Esophagus squamous epithelium (tissue), 5 donors: ENCODE measurements at regions not wholly inside any gene's neighbourhood (a gene's known extent, or its start where the extent isn't known, plus 50 kb on each side); places are given as distances from the start of the nearest gene placed in this dataset.
"Not testable (repeated sequence)": the region's sequence is repeated elsewhere in the genome, so short reads cannot be mapped to it uniquely, and the experiment has no call there.

Source experiments
- DNase-seq: peaks from one replicate; lab custom pipeline; 2025; lab: John Stamatoyannopoulos, UW
- H3K27ac ChIP-seq, 4 donors: fragments of 200-600 bp; sonication (generic); one replicate each; pipeline ENCODE4 v1.5.1; 2016 to 2019; ENCODE audit warnings: mild to moderate bottlenecking in 1 of 4
- H3K27me3 ChIP-seq, 4 donors: fragments of 200-600 bp; sonication (generic); 1 replicate in 3 of 4; 2 replicates in 1 of 4; pipeline versions ENCODE4 v1.5.1 to v1.6.0; 2017 to 2021; ENCODE audit warnings: antibody characterized with exemption in 1 of 4
- H3K36me3 ChIP-seq, 3 donors: fragments of 200-600 bp; sonication (generic); one replicate each; pipeline ENCODE4 v1.5.1; 2016 to 2019
- H3K4me1 ChIP-seq, 3 donors: fragments of 200-600 bp; sonication (generic); one replicate each; pipeline ENCODE4 v1.5.1; 2017 to 2019
- H3K4me3 ChIP-seq, 4 donors: fragments of 200-600 bp; sonication (generic); 1 replicate in 3 of 4; 2 replicates in 1 of 4; pipeline ENCODE4 v1.5.1; 2016 to 2019; ENCODE audit warnings: mild to moderate bottlenecking in 2 of 4, moderate library complexity in 1 of 4
- H3K9me3 ChIP-seq, 3 donors: fragments of 200-600 bp; sonication (generic); one replicate each; pipeline ENCODE4 v1.5.1; 2016 to 2019
- CTCF ChIP-seq, 6 experiments: fragments of 450-650 bp in 4 of 6; fragments of 200-600 bp in 2 of 6; sonication (generic) in 2 of 6; IDR thresholded peaks; one replicate each; pipeline ENCODE4 v1.5.1; 2016 to 2019; ENCODE audit warnings: antibody characterized with exemption in 6 of 6, mild to moderate bottlenecking in 4 of 6, moderate library complexity in 4 of 6
- POLR2A ChIP-seq, 4 donors: fragments of 450-650 bp; IDR thresholded peaks; one replicate each; pipeline ENCODE4 v1.6.1; 2017; ENCODE audit warnings: antibody characterized with exemption in 4 of 4, mild to moderate bottlenecking in 4 of 4, moderate library complexity in 3 of 4
- WGBS, 2 donors: methylation state at CpG; one replicate each; pipeline ENCODE4 v1.1.5; 2018; 5-methylcytosine and 5-hydroxymethylcytosine counted together
- intact Hi-C: fragments of 100-400 bp; cut with DNase I; formaldehyde crosslinking; loops from one replicate; pipeline ENCODE4 v1.15.0; 2022
- donor health status: DM: yes; HTN: yes; CAD: no.

GRCh38 chr5:2863675-2864433, 112.4 kb upstream of the IRX2 start:
- no peak overlapping the region for H3K4me3 ChIP-seq
- no peak overlapping the region for H3K27ac ChIP-seq
- peaks cover 0 to 4% (median 0%) of the 10 kb centered on the region in 4 donors for H3K27me3 ChIP-seq
- H3K36me3 ChIP-seq, result no peaks in the 10 kb centered on the region
- DNase-seq, result no peak
- 67 to 100% methylated on average over 1 to 7 of the region's 16 CpGs for WGBS, 2 donors
- H3K4me1 ChIP-seq, result no peaks in the 10 kb centered on the region
- no peaks in the 10 kb centered on the region for H3K9me3 ChIP-seq
- TF ChIP-seq POLR2A (IDR thresholded peaks at IDR 0.05) (no peak), CTCF (IDR thresholded peaks at IDR 0.05) (no peak)
- intact Hi-C loops, result no loop called here

- Histone ChIP-seq H3K9me3 (no peaks in the 10 kb centered on the region), H3K27me3 (peaks cover 0 to 4% (median 0%) of the 10 kb centered on the region in 4 donors), H3K36me3 (no peaks in the 10 kb centered on the region), H3K4me3 (no peak overlapping the region), H3K27ac (no peak overlapping the region), H3K4me1 (no peaks in the 10 kb centered on the region)
- no peak for DNase-seq
- TF ChIP-seq CTCF (IDR thresholded peaks at IDR 0.05), result no peak
- TF ChIP-seq POLR2A (IDR thresholded peaks at IDR 0.05), result no peak
- intact Hi-C loops, result no loop called here
These were observed 111.7 kb upstream of the IRX2 start for GRCh38 chr5:2863133-2863532.

- intact Hi-C loops, DNase-seq, H3K9me3 ChIP-seq, H3K4me3 ChIP-seq, H3K27ac ChIP-seq, H3K27me3 ChIP-seq, H3K4me1 ChIP-seq, H3K36me3 ChIP-seq: not testable (repeated sequence)
- 53 to 85% methylated on average over 3 of the region's 3 CpGs for WGBS, 2 donors
These were observed 110.7 kb upstream of the IRX2 start for GRCh38 chr5:2862176-2862575.

- 65% methylated on average over 7 of the region's 7 CpGs for WGBS, 2 donors
- intact Hi-C loops, result no loop called here
- no peak overlapping the region for H3K27ac ChIP-seq
- no peaks in the 10 kb centered on the region for H3K4me1 ChIP-seq
- TF ChIP-seq POLR2A (IDR thresholded peaks at IDR 0.05) (no peak), CTCF (IDR thresholded peaks at IDR 0.05) (no peak)
- H3K4me3 ChIP-seq, result no peak overlapping the region
- no peaks in the 10 kb centered on the region for H3K36me3 ChIP-seq
- no peaks in the 10 kb centered on the region for H3K9me3 ChIP-seq
- H3K27me3 ChIP-seq, result peaks cover 0 to 4% (median 0%) of the 10 kb centered on the region in 4 donors
- no peak for DNase-seq
These were observed 110.1 kb upstream of the IRX2 start for GRCh38 chr5:2861605-2862004.

- no peaks in the 10 kb centered on the region for H3K9me3 ChIP-seq
- no peak overlapping the region for H3K4me3 ChIP-seq
- DNase-seq, result no peak
- TF ChIP-seq CTCF (IDR thresholded peaks at IDR 0.05) (no peak), POLR2A (IDR thresholded peaks at IDR 0.05) (no peak)
- intact Hi-C loops, result no loop called here
- H3K27ac ChIP-seq, result no peak overlapping the region
- no peaks in the 10 kb centered on the region for H3K4me1 ChIP-seq
- H3K27me3 ChIP-seq, result peaks cover 0 to 4% (median 0%) of the 10 kb centered on the region in 4 donors
- 53 to 64% methylated on average over 6 to 10 of the region's 10 CpGs for WGBS, 2 donors
- H3K36me3 ChIP-seq, result no peaks in the 10 kb centered on the region
These were observed 108.6 kb upstream of the IRX2 start for GRCh38 chr5:2860101-2860500.
